ENCODE measurements at regions not wholly inside any gene's neighbourhood (a gene's known extent, or its start where the extent isn't known, plus 50 kb on each side); places are given as distances from the start of the nearest gene placed in this dataset.
"Not testable (repeated sequence)": the region's sequence is repeated elsewhere in the genome, so short reads cannot be mapped to it uniquely, and the experiment has no call there.

DNA sequence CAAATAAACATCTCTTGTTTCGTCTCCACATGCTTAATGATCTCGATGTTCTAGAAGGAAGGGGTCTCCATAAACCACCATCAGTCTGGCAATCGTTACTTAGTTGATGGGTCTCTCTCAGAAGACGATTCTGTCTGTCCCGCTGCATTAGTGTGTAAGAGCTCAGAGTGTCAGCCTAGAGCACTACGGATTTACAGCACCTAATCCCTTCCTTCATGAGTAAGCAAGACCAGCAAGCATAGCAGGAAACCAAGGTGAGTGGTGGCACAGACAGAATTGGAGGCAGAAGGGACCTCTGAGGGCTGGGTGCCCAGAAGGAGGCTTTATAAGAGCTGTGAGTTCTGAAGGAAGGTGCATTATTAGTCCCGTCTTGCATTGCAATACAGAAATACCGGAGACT is 440.1 kb downstream of the RBFOX1 start:
- Histone ChIP-seq H3K9me3 (ENCODE audit: low read length) (no peaks in the 10 kb centered on the region), H3K4me1 (ENCODE audit: insufficient read depth, low read length) (no peaks in the 10 kb centered on the region), H2AFZ (ENCODE audit: low read depth, low read length) (no peak overlapping the region), H3K27me3 (ENCODE audit: insufficient read depth, low read length) (no peaks in the 10 kb centered on the region), H3K4me3 (ENCODE audit: low read length) (no peak overlapping the region), H3K36me3 (ENCODE audit: insufficient read depth, low read length) (no peaks in the 10 kb centered on the region)

DNA sequence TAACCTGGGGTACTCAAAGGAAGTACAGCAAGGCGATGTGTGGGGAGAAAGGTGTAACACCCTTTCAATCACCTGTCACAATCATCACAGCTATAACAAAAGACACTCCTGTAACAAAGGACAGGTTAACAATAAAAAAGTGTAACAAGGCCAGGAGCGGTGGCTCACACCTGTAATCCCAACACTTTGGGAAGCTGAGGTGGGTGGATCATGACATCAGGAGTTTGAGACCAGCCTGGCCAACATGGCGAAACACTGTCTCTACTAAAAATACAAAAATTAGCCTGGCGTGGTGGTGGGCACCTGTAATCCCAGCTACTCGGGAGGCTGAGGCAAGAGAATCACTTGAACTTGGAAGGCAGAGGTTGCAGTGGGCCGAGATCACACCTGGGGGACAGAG is 436.4 kb downstream of the RBFOX1 start:
- H2AFZ ChIP-seq (ENCODE audit: low read depth, low read length); H3K4me3 ChIP-seq (ENCODE audit: low read length); H3K27me3 ChIP-seq (ENCODE audit: insufficient read depth, low read length); H3K4me1 ChIP-seq (ENCODE audit: insufficient read depth, low read length); H3K36me3 ChIP-seq (ENCODE audit: insufficient read depth, low read length); H3K9me3 ChIP-seq (ENCODE audit: low read length): not testable (repeated sequence)

GRCh38 chr16:7765079-7765550 is 432.5 kb downstream of the RBFOX1 start:
- Histone ChIP-seq H3K27me3 (ENCODE audit: insufficient read depth, low read length) (no peaks in the 10 kb centered on the region), H2AFZ (ENCODE audit: low read depth, low read length) (no peak overlapping the region), H3K36me3 (ENCODE audit: insufficient read depth, low read length) (no peaks in the 10 kb centered on the region), H3K4me1 (ENCODE audit: insufficient read depth, low read length) (no peaks in the 10 kb centered on the region), H3K9me3 (ENCODE audit: low read length) (no peaks in the 10 kb centered on the region), H3K4me3 (ENCODE audit: low read length) (no peak overlapping the region)

- Histone ChIP-seq H3K36me3 (ENCODE audit: insufficient read depth, low read length) (no peaks in the 10 kb centered on the region), H3K4me1 (ENCODE audit: insufficient read depth, low read length) (no peaks in the 10 kb centered on the region), H3K27me3 (ENCODE audit: insufficient read depth, low read length) (no peaks in the 10 kb centered on the region), H3K9me3 (ENCODE audit: low read length) (no peaks in the 10 kb centered on the region), H3K4me3 (ENCODE audit: low read length) (no peak overlapping the region), H2AFZ (ENCODE audit: low read depth, low read length) (no peak overlapping the region)
Observed at GRCh38 chr16:7763111-7763510, 430.5 kb downstream of the RBFOX1 start.

Measured in neuron (in vitro differentiated cells).